HEK293 (cell line): ENCODE measurements at regions not wholly inside any gene's neighbourhood (a gene's known extent, or its start where the extent isn't known, plus 50 kb on each side); places are given as distances from the start of the nearest gene placed in this dataset.

Experiments
- CTCF ChIA-PET: fragments of 350-600 bp; formaldehyde crosslinking; extraction: SDS; loops from one replicate; lab custom pipeline; 2021; ENCODE audit warnings: antibody characterized with exemption; lab: Yijun Ruan, JAX
- POLR2A ChIA-PET: fragments of 300-600 bp; formaldehyde crosslinking; extraction: SDS; loops from one replicate; lab custom pipeline; 2020; ENCODE audit warnings: antibody characterized with exemption, inconsistent platforms; lab: Yijun Ruan, JAX
- H3K27ac ChIP-seq: fragments of 200-500 bp; sonication (Bioruptor generic); 2 replicates; pipeline ENCODE4 v1.5.1; 2014; ENCODE audit warnings: low read depth, low read length, control low read depth, inconsistent platforms; ENCODE audit errors: extremely low read depth
- H3K36me3 ChIP-seq, 2 experiments: fragments of 200-500 bp in 1 of 2; sonication (Bioruptor generic) in 1 of 2; 1 replicate in 1 of 2; 2 replicates in 1 of 2; pipeline ENCODE4 v1.5.1; 2014 to 2017; ENCODE audit warnings: inconsistent platforms in 2 of 2, low read length in 2 of 2; ENCODE audit not compliant: control insufficient read depth in 2 of 2, insufficient read depth in 1 of 2
- H3K4me1 ChIP-seq: fragments of 200-500 bp; sonication (Bioruptor generic); 2 replicates; pipeline ENCODE4 v1.5.1; 2014; ENCODE audit warnings: mild to moderate bottlenecking, low read length, inconsistent platforms; ENCODE audit not compliant: control insufficient read depth, insufficient read depth
- H3K4me3 ChIP-seq: 2 replicates; pipeline ENCODE4 v1.5.1; 2011; ENCODE audit warnings: low read depth, mild to moderate bottlenecking, control low read depth, low read length, moderate library complexity
- H3K9me3 ChIP-seq: fragments of 200-500 bp; sonication (Bioruptor generic); 2 replicates; pipeline ENCODE4 v1.5.1; 2014; ENCODE audit warnings: low read depth, low read length, inconsistent platforms; ENCODE audit not compliant: control insufficient read depth, insufficient read depth
- GLI2 ChIP-seq: fragments of 450-650 bp; formaldehyde crosslinking; IDR thresholded peaks from 2 replicates; pipeline ENCODE4; 2017; ENCODE audit warnings: missing biosample characterization, missing genetic modification characterization, low read depth, borderline replicate concordance
- GLI4 ChIP-seq: fragments of 450-650 bp; formaldehyde crosslinking; IDR thresholded peaks from 2 replicates; pipeline ENCODE4 v1.5.1; 2016; ENCODE audit warnings: missing biosample characterization, missing genetic modification characterization
- SALL2 ChIP-seq: fragments of 450-650 bp; formaldehyde crosslinking; IDR thresholded peaks from 2 replicates; pipeline ENCODE4 v1.5.0; 2017; ENCODE audit warnings: missing biosample characterization, mild to moderate bottlenecking, missing genetic modification characterization, borderline replicate concordance
- SP7 ChIP-seq: fragments of 450-650 bp; formaldehyde crosslinking; IDR thresholded peaks from 2 replicates; pipeline ENCODE4 v1.5.1; 2016; ENCODE audit warnings: missing biosample characterization, missing genetic modification characterization
- TCF7L2 ChIP-seq: IDR thresholded peaks from 2 replicates; pipeline ENCODE4 v1.6.1; 2011; ENCODE audit warnings: low read depth, mild to moderate bottlenecking, inconsistent platforms, low read length, moderate library complexity, borderline replicate concordance
- ZBTB1 ChIP-seq: fragments of 450-650 bp; formaldehyde crosslinking; IDR thresholded peaks from 2 replicates; pipeline ENCODE4 v1.5.1; 2016; ENCODE audit warnings: missing biosample characterization, missing genetic modification characterization
- ZBTB7A ChIP-seq: fragments of 450-650 bp; formaldehyde crosslinking; IDR thresholded peaks from 2 replicates; pipeline ENCODE4 v1.5.1; 2016; ENCODE audit warnings: low read depth, missing biosample characterization, missing genetic modification characterization
- ZBTB8A ChIP-seq: fragments of 450-650 bp; formaldehyde crosslinking; IDR thresholded peaks from 2 replicates; pipeline ENCODE4 v1.5.1; 2016; ENCODE audit warnings: missing biosample characterization, missing genetic modification characterization
- ZNF10 ChIP-seq: fragments of 450-650 bp; formaldehyde crosslinking; IDR thresholded peaks from 2 replicates; pipeline ENCODE4 v1.5.1; 2017; ENCODE audit warnings: missing biosample characterization, missing genetic modification characterization
- ZNF175 ChIP-seq: fragments of 450-650 bp; formaldehyde crosslinking; IDR thresholded peaks from 2 replicates; pipeline ENCODE4 v1.5.1; 2016; ENCODE audit warnings: missing biosample characterization, missing genetic modification characterization
- ZNF24 ChIP-seq: fragments of 450-650 bp; formaldehyde crosslinking; IDR thresholded peaks from 2 replicates; pipeline ENCODE4 v1.5.1; 2016; ENCODE audit warnings: missing biosample characterization, missing genetic modification characterization
- ZNF362 ChIP-seq: fragments of 450-650 bp; formaldehyde crosslinking; IDR thresholded peaks from 2 replicates; pipeline ENCODE4 v1.5.1; 2016; ENCODE audit warnings: missing biosample characterization, missing genetic modification characterization
- ZNF366 ChIP-seq: fragments of 450-650 bp; formaldehyde crosslinking; conservative IDR thresholded peaks from 2 replicates; pipeline ENCODE4 v1.5.1; 2016; ENCODE audit warnings: missing biosample characterization, missing genetic modification characterization
- ZNF510 ChIP-seq: fragments of 450-650 bp; formaldehyde crosslinking; IDR thresholded peaks from 2 replicates; pipeline ENCODE4 v1.5.1; 2018; ENCODE audit warnings: mild to moderate bottlenecking, missing genetic modification characterization, missing biosample characterization; ENCODE audit not compliant: insufficient replicate concordance
- ZNF558 ChIP-seq: fragments of 450-650 bp; formaldehyde crosslinking; IDR thresholded peaks from 2 replicates; pipeline ENCODE4 v1.5.1; 2016; ENCODE audit warnings: missing biosample characterization, missing genetic modification characterization
- ZNF560 ChIP-seq: fragments of 450-650 bp; formaldehyde crosslinking; IDR thresholded peaks from 2 replicates; pipeline ENCODE4 v1.5.1; 2017; ENCODE audit warnings: missing biosample characterization, missing genetic modification characterization, borderline replicate concordance
- ZNF623 ChIP-seq: fragments of 450-650 bp; formaldehyde crosslinking; IDR thresholded peaks from 2 replicates; pipeline ENCODE4 v1.5.1; 2016; ENCODE audit warnings: missing biosample characterization, missing genetic modification characterization
- ZNF654 ChIP-seq: fragments of 450-650 bp; formaldehyde crosslinking; IDR thresholded peaks from 2 replicates; pipeline ENCODE4 v1.5.1; 2016; ENCODE audit warnings: low read depth, missing biosample characterization, missing genetic modification characterization
- ZNF701 ChIP-seq: fragments of 450-650 bp; formaldehyde crosslinking; IDR thresholded peaks from 2 replicates; pipeline ENCODE4 v1.5.1; 2016; ENCODE audit warnings: missing biosample characterization, missing genetic modification characterization
- ZNF747 ChIP-seq: fragments of 450-650 bp; formaldehyde crosslinking; IDR thresholded peaks from 2 replicates; pipeline ENCODE4 v1.5.1; 2016; ENCODE audit warnings: missing biosample characterization, missing genetic modification characterization
- ZNF792 ChIP-seq: fragments of 450-650 bp; formaldehyde crosslinking; IDR thresholded peaks from 2 replicates; pipeline ENCODE4 v1.5.1; 2016; ENCODE audit warnings: missing biosample characterization, missing genetic modification characterization
- ZNF843 ChIP-seq: fragments of 450-650 bp; formaldehyde crosslinking; IDR thresholded peaks from 2 replicates; pipeline ENCODE4 v1.5.1; 2016; ENCODE audit warnings: missing biosample characterization, missing genetic modification characterization
- ZSCAN30 ChIP-seq: fragments of 450-650 bp; IDR thresholded peaks from 2 replicates; pipeline ENCODE4 v1.5.1; 2018; ENCODE audit warnings: missing biosample characterization, mild to moderate bottlenecking, missing genetic modification characterization, moderate library complexity
- TF ChIP-seq, protein P1 (sequence below): fragments of 450-650 bp; formaldehyde crosslinking; IDR thresholded peaks from 2 replicates; pipeline ENCODE4 v1.5.1; 2016; ENCODE audit warnings: missing biosample characterization, missing genetic modification characterization
- TF ChIP-seq, protein P2 (sequence below): sonication (generic); formaldehyde crosslinking; IDR thresholded peaks from 2 replicates; pipeline ENCODE4 v1.8.1; 2022; ENCODE audit warnings: mild to moderate bottlenecking, moderate library complexity, missing genetic modification reagents
- TF ChIP-seq, protein P3 (sequence below): fragments of 450-650 bp; formaldehyde crosslinking; IDR thresholded peaks from 2 replicates; pipeline ENCODE4 v1.5.1; 2017; ENCODE audit warnings: missing biosample characterization, missing genetic modification characterization

GRCh38 chr18:67933271-67933670 is 416.8 kb upstream of the DSEL start:
- POLR2A ChIA-PET: no interaction called here
- Histone ChIP-seq H3K27ac (no peak overlapping the region), H3K4me1 (no peaks in the 10 kb centered on the region), H3K9me3 (no peaks in the 10 kb centered on the region), H3K4me3 (no peak overlapping the region), H3K36me3 (no peaks in the 10 kb centered on the region)
- TF ChIP-seq ZNF843 (no peak), GLI2 (tag by site-specific recombination) (no peak), SP7 (tag by site-specific recombination) (no peak), ZNF623 (tag by site-specific recombination) (no peak), ZNF366 (tag by site-specific recombination) (no peak), ZNF701 (tag by site-specific recombination) (no peak)
- TF ChIP-seq, protein P1, sequence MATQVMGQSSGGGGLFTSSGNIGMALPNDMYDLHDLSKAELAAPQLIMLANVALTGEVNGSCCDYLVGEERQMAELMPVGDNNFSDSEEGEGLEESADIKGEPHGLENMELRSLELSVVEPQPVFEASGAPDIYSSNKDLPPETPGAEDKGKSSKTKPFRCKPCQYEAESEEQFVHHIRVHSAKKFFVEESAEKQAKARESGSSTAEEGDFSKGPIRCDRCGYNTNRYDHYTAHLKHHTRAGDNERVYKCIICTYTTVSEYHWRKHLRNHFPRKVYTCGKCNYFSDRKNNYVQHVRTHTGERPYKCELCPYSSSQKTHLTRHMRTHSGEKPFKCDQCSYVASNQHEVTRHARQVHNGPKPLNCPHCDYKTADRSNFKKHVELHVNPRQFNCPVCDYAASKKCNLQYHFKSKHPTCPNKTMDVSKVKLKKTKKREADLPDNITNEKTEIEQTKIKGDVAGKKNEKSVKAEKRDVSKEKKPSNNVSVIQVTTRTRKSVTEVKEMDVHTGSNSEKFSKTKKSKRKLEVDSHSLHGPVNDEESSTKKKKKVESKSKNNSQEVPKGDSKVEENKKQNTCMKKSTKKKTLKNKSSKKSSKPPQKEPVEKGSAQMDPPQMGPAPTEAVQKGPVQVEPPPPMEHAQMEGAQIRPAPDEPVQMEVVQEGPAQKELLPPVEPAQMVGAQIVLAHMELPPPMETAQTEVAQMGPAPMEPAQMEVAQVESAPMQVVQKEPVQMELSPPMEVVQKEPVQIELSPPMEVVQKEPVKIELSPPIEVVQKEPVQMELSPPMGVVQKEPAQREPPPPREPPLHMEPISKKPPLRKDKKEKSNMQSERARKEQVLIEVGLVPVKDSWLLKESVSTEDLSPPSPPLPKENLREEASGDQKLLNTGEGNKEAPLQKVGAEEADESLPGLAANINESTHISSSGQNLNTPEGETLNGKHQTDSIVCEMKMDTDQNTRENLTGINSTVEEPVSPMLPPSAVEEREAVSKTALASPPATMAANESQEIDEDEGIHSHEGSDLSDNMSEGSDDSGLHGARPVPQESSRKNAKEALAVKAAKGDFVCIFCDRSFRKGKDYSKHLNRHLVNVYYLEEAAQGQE (tag by site-specific recombination): no peak
- TF ChIP-seq, protein P2, sequence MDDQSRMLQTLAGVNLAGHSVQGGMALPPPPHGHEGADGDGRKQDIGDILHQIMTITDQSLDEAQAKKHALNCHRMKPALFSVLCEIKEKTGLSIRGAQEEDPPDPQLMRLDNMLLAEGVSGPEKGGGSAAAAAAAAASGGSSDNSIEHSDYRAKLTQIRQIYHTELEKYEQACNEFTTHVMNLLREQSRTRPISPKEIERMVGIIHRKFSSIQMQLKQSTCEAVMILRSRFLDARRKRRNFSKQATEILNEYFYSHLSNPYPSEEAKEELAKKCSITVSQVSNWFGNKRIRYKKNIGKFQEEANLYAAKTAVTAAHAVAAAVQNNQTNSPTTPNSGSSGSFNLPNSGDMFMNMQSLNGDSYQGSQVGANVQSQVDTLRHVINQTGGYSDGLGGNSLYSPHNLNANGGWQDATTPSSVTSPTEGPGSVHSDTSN (CRISPR knock-in tag): no peak
- CTCF ChIA-PET: interaction anchor here (0.7 kb wide), 1 partner anchor 52 kb away, joined by 3 read pairs; no protein-coding TSS in a partner anchor

DNA sequence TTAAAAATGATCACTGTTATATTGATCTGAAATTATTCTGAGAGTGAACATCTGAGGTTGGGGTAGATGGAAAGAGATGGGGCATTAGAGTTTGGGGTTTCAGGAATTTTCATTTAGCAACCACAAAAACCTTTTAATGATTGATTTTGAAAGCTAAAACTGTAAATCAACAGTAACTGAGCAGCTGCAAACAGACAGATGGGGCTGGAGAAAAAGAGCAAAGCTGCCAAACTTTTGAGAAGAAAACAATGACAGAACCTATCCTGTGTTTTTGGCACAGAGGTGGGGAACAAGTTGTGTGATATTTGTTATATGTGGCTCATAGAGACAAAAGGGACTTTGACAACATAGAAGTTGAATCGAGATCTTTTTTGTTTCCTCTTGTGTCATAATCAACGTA is 415.8 kb upstream of the DSEL start:
- no peaks in the 10 kb centered on the region for H3K36me3 ChIP-seq
- H3K4me3 ChIP-seq: no peak overlapping the region
- no peaks in the 10 kb centered on the region for H3K9me3 ChIP-seq
- no peak overlapping the region for H3K27ac ChIP-seq
- H3K4me1 ChIP-seq: no peaks in the 10 kb centered on the region
- ChIA-PET POLR2A (no interaction called here), CTCF (no interaction called here)
- TF ChIP-seq ZNF560 (tag by site-specific recombination) (no peak), ZNF843 (no peak), ZNF792 (no peak), ZBTB1 (tag by site-specific recombination) (no peak), ZNF10 (no peak), GLI4 (tag by site-specific recombination) (no peak)
- TF ChIP-seq, protein P3, sequence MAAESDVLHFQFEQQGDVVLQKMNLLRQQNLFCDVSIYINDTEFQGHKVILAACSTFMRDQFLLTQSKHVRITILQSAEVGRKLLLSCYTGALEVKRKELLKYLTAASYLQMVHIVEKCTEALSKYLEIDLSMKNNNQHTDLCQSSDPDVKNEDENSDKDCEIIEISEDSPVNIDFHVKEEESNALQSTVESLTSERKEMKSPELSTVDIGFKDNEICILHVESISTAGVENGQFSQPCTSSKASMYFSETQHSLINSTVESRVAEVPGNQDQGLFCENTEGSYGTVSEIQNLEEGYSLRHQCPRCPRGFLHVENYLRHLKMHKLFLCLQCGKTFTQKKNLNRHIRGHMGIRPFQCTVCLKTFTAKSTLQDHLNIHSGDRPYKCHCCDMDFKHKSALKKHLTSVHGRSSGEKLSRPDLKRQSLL (tag by site-specific recombination): no peak

DNA sequence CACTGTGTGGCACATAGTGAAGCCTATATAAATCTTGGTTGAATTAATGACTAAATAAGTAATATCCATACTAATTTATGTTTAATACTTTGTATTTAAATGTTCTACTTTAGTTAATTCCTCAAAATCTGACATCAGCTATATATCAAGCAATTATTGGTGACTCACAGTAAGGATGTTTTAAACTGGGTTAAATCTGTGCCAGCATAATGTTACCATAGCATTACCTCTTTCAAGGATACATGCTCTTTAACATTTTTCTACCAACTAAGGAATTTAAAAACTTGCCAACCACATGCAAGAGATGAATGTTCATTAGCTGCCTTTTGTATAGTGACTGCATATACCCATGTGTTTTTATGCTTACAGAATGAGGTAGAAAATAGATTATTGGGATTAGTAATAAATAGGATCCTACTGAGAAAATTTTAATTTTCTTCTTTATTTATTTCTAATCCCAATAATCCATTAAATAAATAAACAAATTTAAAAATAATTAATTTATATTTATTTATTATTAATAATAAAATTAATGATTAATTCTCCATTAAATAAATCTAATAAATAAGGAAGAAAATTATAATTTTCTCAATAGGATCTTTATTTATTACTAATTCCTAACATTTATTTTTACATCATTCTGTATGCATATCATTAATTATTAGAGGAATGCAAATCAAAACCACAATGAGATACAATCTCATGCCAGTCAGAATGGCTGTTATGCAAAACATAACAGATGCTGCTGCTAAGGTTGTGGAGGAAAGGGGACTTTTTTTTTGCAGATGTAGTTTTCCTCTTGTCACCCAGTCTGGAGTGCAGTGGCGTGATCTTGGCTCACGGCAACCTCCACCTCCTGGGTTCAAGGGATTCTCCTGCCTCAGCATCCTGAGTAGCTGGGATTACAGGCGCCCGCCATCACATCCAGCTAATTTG is 410.7 kb upstream of the DSEL start:
- Histone ChIP-seq H3K9me3 (no peaks in the 10 kb centered on the region), H3K27ac (no peak overlapping the region), H3K4me3 (no peak overlapping the region), H3K4me1 (no peaks in the 10 kb centered on the region), H3K36me3 (no peaks in the 10 kb centered on the region)
- CTCF ChIA-PET: no interaction called here
- POLR2A ChIA-PET: no interaction called here
- TF ChIP-seq ZNF510 (tag by site-specific recombination): no peak
- no peak for TF ChIP-seq ZNF558 (tag by site-specific recombination)
- TF ChIP-seq ZNF24 (tag by site-specific recombination): no peak
- TF ChIP-seq ZSCAN30 (tag by site-specific recombination): no peak
- no peak for TF ChIP-seq ZNF747 (tag by site-specific recombination)
- TF ChIP-seq TCF7L2: no peak
- no peak for TF ChIP-seq ZNF175
- no peak for TF ChIP-seq SALL2 (tag by site-specific recombination)
- no peak for TF ChIP-seq ZNF362
- no peak for TF ChIP-seq ZBTB8A (tag by site-specific recombination)
- no peak for TF ChIP-seq ZNF654 (tag by site-specific recombination)
- TF ChIP-seq ZBTB7A (tag by site-specific recombination): no peak
